Ishikawa (cell line): ENCODE measurements at regions not wholly inside any gene's neighbourhood (a gene's known extent, or its start where the extent isn't known, plus 50 kb on each side); places are given as distances from the start of the nearest gene placed in this dataset.

ENCODE experiments used
- CEBPB ChIP-seq: IDR thresholded peaks from 2 replicates; pipeline ENCODE4 v1.6.1; 2012
- CREB1 ChIP-seq: IDR thresholded peaks from 2 replicates; pipeline ENCODE4 v1.6.1; 2012; ENCODE audit warnings: low read depth
- EGR1 ChIP-seq: IDR thresholded peaks from 2 replicates; pipeline ENCODE4 v1.6.1; 2012
- EP300 ChIP-seq: IDR thresholded peaks from 2 replicates; pipeline ENCODE4 v1.6.1; 2012; ENCODE audit warnings: borderline replicate concordance
- FOXM1 ChIP-seq: IDR thresholded peaks from 2 replicates; pipeline ENCODE4 v1.6.1; 2012; ENCODE audit warnings: low read depth, borderline replicate concordance
- MAX ChIP-seq: IDR thresholded peaks from 2 replicates; pipeline ENCODE4 v1.6.1; 2012
- NFIC ChIP-seq: IDR thresholded peaks from 2 replicates; pipeline ENCODE4 v1.6.1; 2012
- RAD21 ChIP-seq: IDR thresholded peaks from 2 replicates; pipeline ENCODE4 v1.6.1; 2012; ENCODE audit warnings: low read depth
- REST ChIP-seq: IDR thresholded peaks from 2 replicates; pipeline ENCODE4 v1.6.1; 2012; ENCODE audit warnings: low read depth, mild to moderate bottlenecking
- TAF1 ChIP-seq: IDR thresholded peaks from 2 replicates; pipeline ENCODE4 v1.6.1; 2012; ENCODE audit warnings: low read depth, mild to moderate bottlenecking
- TCF12 ChIP-seq: IDR thresholded peaks from 2 replicates; pipeline ENCODE4 v1.6.1; 2012; ENCODE audit warnings: low read depth
- TEAD4 ChIP-seq: IDR thresholded peaks from 2 replicates; pipeline ENCODE4 v1.6.1; 2012
- USF1 ChIP-seq: IDR thresholded peaks from 2 replicates; pipeline ENCODE4 v1.6.1; 2012
- YY1 ChIP-seq: IDR thresholded peaks from 2 replicates; pipeline ENCODE4 v1.6.1; 2012; ENCODE audit warnings: low read depth
- ZBTB7A ChIP-seq: IDR thresholded peaks from 2 replicates; pipeline ENCODE4 v1.6.1; 2012; ENCODE audit warnings: low read depth

GRCh38 chr2:118657466-118657865 lies 190.0 kb downstream of the EN1 start:
- no peak for TF ChIP-seq USF1
- TF ChIP-seq EP300 = no peak
- TF ChIP-seq TEAD4 = no peak
- no peak for TF ChIP-seq MAX
- no peak for TF ChIP-seq CREB1
- TF ChIP-seq TAF1 = no peak
- TF ChIP-seq YY1 = no peak
- TF ChIP-seq REST = no peak
- no peak for TF ChIP-seq FOXM1
- no peak for TF ChIP-seq TCF12
- no peak for TF ChIP-seq ZBTB7A
- no peak for TF ChIP-seq NFIC
- no peak for TF ChIP-seq CEBPB
- no peak for TF ChIP-seq EGR1
- no peak for TF ChIP-seq RAD21

- no peak for TF ChIP-seq EGR1
- no peak for TF ChIP-seq MAX
- no peak for TF ChIP-seq NFIC
- TF ChIP-seq TEAD4 = no peak
- TF ChIP-seq CEBPB = no peak
- no peak for TF ChIP-seq TAF1
- no peak for TF ChIP-seq CREB1
- no peak for TF ChIP-seq ZBTB7A
- no peak for TF ChIP-seq RAD21
- no peak for TF ChIP-seq YY1
- no peak for TF ChIP-seq FOXM1
- TF ChIP-seq REST = no peak
- no peak for TF ChIP-seq TCF12
- TF ChIP-seq EP300 = no peak
- no peak for TF ChIP-seq USF1
Observed at GRCh38 chr2:118654945-118655344, 192.5 kb downstream of the EN1 start.

- TF ChIP-seq NFIC (no peak), CEBPB (no peak), TAF1 (no peak), RAD21 (no peak), FOXM1 (no peak), ZBTB7A (no peak), YY1 (no peak), TCF12 (no peak), CREB1 (no peak), REST (no peak), USF1 (no peak), TEAD4 (no peak), EGR1 (no peak), MAX (no peak), EP300 (no peak)
Observed at GRCh38 chr2:118650327-118650726, 197.1 kb downstream of the EN1 start.

- TF ChIP-seq MAX = no peak
- TF ChIP-seq RAD21 = no peak
- no peak for TF ChIP-seq TCF12
Observed at GRCh38 chr2:118645876-118646275, 201.6 kb downstream of the EN1 start.
